ENCODE measurements at regions not wholly inside any gene's neighbourhood (a gene's known extent, or its start where the extent isn't known, plus 50 kb on each side); places are given as distances from the start of the nearest gene placed in this dataset.

DNA sequence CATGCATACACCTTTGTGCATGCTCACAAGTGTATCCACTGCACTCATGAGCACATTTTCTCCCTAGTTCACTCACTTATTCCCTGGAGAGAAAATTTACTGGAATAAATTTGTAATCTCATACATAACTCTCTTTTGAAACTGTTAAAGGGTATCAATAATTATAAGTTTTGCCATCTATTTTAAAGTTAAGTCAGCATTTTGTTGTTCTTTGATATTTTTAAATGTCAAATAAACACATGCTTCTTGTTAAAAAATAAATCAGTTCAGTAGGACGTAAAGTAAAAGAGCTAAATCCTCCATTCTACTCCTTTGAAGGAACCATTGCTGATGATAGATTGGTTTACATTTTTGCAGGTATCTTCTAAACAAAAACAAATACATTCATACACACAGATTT, 522.1 kb downstream of the NR4A2 start:
- no peak for TF ChIP-seq POLR2AphosphoS5 (IDR thresholded peaks at IDR 0.05; ENCODE audit: low read depth)
- TF ChIP-seq, protein P1, sequence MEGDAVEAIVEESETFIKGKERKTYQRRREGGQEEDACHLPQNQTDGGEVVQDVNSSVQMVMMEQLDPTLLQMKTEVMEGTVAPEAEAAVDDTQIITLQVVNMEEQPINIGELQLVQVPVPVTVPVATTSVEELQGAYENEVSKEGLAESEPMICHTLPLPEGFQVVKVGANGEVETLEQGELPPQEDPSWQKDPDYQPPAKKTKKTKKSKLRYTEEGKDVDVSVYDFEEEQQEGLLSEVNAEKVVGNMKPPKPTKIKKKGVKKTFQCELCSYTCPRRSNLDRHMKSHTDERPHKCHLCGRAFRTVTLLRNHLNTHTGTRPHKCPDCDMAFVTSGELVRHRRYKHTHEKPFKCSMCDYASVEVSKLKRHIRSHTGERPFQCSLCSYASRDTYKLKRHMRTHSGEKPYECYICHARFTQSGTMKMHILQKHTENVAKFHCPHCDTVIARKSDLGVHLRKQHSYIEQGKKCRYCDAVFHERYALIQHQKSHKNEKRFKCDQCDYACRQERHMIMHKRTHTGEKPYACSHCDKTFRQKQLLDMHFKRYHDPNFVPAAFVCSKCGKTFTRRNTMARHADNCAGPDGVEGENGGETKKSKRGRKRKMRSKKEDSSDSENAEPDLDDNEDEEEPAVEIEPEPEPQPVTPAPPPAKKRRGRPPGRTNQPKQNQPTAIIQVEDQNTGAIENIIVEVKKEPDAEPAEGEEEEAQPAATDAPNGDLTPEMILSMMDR (conservative IDR thresholded peaks at IDR 0.05; ENCODE audit: low read depth in 2 of 2), result no peak
- TF ChIP-seq EZH2phosphoT487 (IDR thresholded peaks at IDR 0.05; ENCODE audit: unreplicated experiment), result no peak
- TF ChIP-seq, protein P2, sequence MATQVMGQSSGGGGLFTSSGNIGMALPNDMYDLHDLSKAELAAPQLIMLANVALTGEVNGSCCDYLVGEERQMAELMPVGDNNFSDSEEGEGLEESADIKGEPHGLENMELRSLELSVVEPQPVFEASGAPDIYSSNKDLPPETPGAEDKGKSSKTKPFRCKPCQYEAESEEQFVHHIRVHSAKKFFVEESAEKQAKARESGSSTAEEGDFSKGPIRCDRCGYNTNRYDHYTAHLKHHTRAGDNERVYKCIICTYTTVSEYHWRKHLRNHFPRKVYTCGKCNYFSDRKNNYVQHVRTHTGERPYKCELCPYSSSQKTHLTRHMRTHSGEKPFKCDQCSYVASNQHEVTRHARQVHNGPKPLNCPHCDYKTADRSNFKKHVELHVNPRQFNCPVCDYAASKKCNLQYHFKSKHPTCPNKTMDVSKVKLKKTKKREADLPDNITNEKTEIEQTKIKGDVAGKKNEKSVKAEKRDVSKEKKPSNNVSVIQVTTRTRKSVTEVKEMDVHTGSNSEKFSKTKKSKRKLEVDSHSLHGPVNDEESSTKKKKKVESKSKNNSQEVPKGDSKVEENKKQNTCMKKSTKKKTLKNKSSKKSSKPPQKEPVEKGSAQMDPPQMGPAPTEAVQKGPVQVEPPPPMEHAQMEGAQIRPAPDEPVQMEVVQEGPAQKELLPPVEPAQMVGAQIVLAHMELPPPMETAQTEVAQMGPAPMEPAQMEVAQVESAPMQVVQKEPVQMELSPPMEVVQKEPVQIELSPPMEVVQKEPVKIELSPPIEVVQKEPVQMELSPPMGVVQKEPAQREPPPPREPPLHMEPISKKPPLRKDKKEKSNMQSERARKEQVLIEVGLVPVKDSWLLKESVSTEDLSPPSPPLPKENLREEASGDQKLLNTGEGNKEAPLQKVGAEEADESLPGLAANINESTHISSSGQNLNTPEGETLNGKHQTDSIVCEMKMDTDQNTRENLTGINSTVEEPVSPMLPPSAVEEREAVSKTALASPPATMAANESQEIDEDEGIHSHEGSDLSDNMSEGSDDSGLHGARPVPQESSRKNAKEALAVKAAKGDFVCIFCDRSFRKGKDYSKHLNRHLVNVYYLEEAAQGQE (IDR thresholded peaks at IDR 0.05; ENCODE audit: unreplicated experiment), result no peak

All from GM23338 (cell line).